ENCODE measurements at regions not wholly inside any gene's neighbourhood (a gene's known extent, or its start where the extent isn't known, plus 50 kb on each side); places are given as distances from the start of the nearest gene placed in this dataset.

DNA sequence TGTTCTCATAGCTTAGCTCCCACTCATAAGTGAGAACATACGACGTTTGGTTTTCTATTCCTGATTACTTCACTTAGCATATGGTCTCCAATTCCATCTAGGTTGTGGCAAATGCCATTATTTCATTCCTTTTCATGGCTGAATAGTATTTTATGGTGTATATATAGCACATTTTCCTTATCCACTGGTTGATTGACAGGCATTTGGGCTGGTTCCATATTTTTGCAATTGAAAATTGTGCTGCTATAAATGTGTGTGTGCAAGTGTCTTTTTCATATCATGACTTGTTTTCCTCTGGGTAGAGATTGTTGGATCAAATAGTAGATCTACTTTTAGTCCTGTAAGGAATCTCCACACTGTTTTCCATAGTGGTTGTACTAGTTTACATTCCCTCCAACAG is 133.0 kb upstream of the TAB2 start:
- no peak for DNase-seq (ENCODE audit: low read depth)

DNA sequence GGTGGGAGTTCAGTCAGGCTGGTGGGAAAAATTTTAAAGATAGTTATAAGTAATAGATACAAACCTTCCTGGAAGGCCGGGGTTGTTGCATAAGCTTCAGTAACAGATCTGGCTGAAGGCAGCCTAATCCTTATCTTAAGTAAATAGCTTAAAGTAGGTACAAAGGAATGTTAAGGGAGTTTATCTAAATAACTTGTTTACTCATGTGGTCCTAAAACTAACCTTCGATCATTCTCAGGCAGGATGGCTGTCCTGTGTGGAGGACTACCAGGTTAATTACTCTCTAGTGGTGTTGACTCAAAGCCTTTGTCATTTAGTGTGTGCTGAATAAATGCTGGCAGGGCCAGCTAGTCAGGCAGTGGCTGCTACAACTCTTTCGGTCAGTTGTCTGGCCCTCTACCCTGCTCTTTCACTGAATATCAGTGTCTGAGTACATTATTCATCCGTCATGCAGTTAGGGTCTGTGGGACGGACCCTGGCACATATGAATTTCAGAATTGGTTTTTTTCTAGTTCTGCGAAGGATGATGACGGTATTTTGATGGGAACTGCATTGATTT is 131.6 kb upstream of the TAB2 start:
- no peak for DNase-seq (ENCODE audit: low read depth)

DNA sequence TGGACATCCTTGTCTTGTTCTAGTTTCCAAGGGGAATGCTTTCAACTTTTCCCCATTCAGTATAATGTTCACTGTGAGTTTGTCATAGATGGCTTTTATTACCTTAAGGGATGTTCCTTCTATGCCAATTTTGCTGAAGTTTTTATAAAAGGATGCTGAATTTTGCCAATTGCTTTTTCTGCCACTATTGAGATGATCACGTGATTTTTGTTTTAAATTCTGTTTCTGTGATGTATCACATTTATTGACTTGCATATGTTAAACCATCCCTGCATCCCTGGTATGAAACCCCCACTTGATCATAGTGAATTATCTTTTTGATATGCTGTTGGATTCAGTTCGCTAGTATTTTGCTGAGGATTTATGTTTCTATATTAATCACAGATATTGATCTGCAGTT is 130.6 kb upstream of the TAB2 start:
- no peak for DNase-seq (ENCODE audit: low read depth)

DNA sequence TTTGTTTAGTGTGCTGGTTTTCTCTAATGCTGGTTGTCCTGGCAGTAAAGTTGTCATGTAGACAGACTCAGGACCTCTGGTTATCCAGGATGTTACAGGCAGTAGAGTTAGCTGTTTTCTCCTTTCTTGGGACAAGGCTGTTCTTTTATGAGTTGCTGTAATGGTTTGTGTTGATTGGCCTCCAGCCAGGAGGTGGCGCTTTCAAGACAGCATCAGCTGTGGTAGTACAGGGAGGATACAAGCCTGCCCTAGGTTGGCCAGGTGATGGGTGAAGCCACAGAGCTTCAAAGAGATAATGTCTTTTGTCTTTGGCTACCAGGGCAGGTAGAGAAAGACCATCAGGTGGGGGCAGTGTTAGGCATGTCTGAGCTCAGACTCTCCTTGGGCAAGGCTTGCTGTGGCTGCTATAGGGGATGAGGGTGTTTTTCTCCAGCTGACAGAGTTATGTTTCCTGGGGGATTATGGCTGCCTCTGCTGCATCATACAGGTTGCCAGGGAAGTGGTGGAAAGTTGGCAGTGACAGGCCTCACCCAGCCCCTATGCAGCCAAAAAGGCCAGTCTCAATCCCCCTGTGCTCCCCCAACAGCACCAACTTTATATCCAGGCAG is 127.2 kb upstream of the TAB2 start:
- no peak for DNase-seq (ENCODE audit: low read depth)

DNA sequence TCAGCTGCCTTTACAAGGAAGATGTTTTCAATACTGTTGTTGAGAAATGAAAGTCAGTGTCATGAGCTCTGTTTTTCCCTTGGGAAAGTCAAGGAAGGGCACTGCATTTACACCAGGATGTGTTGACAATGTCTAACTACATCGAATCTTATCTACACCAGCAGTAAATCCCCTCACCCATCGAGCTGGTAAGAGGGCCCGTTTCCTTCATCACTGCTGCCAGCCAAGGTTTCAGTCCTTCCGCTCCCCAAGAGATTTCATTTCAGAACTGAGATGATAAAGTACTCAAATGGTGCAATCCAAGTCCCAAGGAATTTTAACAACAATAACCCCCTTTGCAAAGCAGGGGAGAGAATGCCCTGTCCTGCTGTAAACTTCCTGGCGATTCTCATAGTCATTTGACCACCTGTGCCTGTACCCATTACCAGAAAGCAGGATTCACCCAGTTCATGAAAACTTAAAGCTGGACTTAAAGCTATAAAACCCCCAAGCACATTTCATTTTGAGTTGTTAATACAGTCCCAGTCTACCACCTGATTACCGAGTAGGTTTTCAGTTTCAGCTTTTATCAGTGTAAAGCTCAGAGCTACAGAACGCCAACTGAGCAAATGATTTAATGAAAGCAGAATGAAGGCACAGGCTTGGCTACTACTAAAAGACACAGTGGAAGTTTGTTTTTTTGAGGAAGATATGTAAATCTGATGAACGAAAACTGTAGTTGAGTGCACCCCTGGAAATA is 122.5 kb upstream of the TAB2 start:
- DNase-seq (ENCODE audit: low read depth): no peak

DNA sequence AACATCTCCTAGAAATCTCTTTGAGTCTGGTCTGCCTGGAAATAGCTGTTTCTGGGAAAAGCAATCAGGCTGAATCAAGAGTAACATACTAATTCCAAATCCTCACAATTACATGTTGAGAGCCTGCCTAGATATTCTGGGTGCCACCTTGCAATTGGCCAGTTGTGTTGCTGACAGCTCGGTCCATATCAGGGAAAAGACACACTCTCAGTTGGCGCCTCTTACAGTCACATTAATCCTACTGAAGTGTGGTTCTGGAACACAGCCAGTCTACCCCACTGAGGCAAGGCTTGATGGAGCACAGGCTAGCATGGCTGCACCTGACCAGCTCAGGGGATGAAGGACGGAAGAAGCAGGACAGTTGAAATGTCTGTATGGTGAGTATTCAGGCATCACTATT is 121.4 kb upstream of the TAB2 start:
- DNase-seq (ENCODE audit: low read depth): no peak

DNA sequence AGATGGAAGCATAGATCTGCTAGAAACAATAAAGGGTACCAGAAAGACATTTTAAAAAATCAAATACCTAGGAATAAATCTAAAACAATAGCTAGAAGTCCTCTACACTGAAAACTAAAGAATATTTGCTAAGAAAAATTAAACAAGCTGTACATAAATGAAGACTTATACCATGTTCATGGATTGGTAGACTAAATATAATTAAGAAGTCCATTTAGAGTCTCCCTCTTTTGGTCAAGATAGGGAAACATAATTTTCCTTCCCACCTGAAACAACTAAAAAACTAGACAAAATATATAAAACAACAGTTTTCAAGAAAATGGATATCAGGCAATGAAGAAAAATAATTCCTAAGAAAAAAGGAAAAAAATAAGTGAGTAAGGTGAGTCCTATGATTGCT is 120.0 kb upstream of the TAB2 start:
- no peak for DNase-seq (ENCODE audit: low read depth)

DNA sequence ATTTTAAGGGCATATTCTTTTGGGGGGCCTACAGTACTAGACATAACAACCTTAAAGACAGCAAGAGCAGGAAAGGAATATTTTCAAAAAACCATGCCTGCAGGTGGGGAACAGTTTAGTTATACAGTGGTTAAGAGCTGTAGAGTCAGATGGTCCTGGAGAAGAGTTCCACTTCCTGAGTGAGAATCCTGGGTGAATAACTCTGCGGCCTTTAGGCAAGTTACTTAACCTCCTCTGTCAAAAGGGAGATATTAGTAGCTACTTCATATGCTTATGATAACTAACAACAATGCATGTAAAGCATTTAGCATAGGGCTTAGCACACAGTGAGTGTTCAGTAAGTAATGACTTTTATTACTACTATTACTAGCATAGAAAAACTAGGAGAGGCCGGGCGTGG is 119.2 kb upstream of the TAB2 start:
- DNase-seq (ENCODE audit: low read depth): no peak

DNA sequence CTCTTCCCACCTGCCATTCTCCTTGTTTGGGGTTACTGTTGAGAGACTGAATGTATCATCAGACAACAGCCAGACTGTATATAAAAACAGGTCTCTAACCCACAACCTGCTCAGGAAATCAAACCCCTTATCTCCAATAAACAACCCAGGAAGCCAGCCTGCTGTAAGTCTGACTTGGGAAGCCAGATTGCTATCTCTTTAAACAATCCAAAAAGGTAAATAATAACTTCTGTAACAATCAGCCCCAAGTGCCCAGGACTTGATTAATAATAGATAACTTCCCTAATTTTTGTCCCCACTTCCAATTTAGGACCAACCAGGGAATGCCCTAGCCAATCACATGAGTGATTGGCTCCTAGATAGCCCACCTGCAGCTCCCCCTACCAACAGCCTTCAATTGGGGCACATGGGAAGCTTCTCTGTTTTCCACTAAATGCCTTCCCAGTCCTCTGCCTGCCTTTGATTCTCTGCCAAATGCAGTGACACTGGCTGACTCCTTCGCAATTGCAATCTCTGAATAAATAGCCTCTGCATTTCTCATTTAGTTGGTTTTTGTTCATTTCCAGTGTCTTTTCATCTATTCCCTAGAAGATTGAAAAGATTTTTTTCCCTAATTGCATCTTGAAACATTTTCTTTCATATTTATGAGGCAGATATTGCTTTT is 117.1 kb upstream of the TAB2 start:
- DNase-seq (ENCODE audit: low read depth): no peak

DNA sequence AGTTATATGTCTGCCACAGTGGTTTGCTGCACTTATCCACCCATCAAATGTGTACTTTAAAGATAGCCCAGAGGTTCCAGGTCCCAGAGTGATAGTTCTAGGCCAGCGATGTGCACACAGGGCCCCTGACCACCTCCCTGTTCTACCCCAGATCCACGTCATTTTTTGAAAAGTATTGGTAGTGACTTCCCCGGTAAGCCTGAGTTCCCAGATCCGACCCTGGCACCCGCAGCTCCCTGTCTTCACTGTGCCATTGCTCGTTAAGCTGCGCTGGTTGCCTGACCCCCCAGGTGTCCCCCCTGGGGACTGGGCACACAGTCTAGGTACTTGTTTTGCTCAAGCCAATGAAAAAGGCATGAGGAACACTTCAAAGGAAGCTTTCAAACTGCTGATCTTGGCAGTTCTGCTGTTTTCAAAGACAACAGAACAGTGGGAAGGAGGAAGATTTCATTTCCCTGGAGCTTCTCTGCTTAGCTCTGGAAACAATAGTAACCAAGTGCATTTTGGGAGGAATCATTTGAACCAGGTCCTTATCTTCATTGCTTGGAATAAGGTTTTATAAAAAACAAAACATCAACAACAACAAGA is 116.3 kb upstream of the TAB2 start:
- no peak for DNase-seq (ENCODE audit: low read depth)

DNA sequence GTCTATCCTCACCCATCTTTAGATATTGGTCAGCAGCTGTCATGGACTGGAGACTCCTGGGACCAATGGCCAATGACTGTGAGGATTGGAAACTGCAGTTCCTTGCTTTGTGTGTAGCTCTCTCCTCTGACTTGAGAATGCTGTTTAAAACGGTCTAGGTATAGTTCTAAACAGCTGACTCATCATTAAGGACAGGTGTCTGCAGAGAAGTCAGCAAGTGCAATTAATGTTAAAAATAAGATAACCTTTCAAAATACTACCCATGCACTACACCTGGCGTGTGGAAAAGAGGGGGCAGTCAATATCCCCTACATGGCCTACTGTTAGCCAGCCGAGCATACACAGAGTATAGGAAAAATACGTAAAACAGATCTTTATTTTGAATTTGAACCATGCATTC is 115.4 kb upstream of the TAB2 start:
- DNase-seq (ENCODE audit: low read depth): no peak

DNA sequence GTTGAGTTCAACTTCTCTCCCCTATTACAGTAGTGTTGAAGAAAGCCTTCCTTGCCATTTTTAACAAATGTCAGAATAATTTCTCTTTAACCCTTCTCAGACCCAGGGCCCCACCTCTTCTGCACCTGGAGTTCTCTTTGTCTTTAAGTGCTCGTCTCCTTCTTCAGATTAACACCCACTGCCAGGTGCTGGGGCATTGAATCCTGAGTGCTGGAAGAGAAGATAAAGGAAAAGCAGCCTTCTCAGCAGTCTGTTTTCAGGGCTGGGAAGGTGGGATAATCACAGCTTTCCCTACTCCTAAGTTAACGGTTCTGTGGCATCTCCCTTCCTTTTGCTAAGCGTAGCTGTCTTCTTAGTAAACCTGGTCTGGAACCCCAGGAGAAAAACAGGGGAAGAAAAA is 114.6 kb upstream of the TAB2 start:
- DNase-seq (ENCODE audit: low read depth): no peak

DNA sequence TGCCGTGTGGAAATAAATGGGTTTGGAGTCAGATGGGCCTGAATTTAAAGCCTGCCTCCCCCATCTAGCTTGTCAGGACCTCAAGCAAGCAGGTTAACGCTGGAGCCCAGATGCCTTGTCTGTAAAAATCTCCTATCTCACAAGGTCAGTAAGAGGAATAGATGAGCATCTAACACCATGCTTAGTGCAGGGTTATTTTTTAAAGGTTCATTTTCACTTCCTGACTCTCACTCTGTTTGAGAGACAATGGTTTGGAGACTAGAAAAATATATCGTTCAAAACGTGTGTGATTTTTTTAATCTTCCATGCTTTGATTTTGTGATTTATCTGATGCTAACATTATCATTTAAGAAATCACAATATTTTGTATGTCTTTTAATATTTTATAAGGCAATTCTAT is 114.0 kb upstream of the TAB2 start:
- DNase-seq (ENCODE audit: low read depth): no peak

DNA sequence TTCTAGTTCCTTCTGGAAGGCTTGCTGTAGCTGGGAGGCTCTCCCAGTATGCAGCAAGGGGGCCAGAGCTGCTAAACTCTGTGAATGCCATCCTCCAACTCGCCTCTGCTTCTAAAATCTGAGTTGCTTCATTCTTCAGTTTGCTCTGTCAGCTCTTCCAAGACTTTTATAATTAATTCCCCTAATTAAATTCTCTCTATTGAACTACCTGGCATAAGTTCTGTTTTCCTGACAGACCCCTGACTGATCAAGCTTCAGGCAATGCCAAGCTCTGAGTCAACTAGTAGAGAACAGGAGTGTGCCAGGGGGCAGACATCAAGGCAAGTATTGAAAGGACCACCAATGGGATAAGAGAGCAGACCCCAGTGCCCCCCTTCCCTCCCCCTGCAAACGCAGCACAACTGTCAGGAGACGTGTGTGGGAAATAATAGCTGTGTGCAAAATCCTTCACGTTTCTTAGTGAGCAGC is 109.3 kb upstream of the TAB2 start:
- DNase-seq (ENCODE audit: low read depth): no peak

DNA sequence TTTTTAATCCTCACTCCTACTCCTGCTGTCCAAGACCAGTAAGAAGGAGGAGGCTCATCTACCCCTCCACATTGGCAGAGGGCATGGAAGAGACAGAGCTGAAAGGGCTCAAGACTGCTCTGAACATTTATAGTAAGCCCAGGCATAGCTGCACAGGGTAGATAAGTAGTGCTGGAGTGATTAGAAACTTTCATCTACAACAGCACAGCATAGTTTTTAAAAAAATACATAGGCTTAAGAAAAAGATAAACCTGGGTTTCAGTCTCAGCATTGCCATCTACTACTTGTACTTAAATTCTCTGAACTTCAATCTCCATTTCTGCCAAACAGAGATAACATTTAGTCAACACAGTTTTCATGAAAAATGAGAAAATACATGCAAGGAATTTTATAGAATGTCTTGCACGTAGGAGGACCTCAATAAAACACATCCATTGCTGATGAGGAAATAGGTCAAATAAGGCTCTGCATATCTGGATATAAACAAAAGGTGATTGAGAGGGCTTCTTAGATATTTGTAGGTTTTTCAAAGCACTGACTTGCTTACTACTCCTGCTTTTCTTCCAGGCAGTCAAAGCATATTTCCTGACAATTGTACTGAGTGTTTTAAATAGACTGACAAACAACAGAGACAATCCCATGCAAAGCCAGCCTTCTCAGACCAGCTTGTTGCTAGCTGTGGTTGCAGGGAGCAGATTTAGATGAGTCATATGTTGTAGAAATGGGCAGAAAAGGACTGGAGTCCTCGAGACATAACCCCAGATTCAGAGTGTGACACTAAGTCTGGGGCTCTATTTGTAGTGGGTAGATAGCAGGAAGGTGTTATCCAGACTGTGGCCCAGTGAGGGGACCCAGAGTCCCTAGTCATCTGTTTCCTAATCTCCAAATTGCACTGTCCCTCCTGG is 107.4 kb upstream of the TAB2 start:
- no peak for DNase-seq (ENCODE audit: low read depth)

DNA sequence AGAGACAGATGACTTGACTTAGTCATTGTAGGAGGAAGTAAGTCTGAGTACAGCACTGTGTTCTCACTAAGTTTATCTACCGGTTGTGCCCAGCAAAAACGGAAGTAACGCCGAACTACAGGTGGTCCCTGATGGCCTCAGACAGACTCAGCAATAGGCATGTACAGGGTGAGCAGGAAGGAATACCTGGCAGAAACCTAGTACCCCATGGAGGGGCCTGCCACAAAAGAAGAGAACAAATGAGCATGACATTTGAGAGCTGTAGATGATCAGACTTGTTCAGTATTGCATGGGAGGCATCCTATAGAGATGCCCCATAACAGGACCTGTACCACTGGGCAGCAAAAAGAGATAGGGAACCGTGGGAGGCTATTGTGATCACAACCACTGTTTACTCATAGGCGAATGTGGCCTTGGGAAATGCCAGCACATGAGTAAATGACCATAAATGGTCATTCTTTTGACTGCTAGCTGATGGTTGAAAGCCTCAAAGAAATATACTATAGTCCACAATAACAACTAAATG is 106.4 kb upstream of the TAB2 start:
- DNase-seq (ENCODE audit: low read depth): no peak

DNA sequence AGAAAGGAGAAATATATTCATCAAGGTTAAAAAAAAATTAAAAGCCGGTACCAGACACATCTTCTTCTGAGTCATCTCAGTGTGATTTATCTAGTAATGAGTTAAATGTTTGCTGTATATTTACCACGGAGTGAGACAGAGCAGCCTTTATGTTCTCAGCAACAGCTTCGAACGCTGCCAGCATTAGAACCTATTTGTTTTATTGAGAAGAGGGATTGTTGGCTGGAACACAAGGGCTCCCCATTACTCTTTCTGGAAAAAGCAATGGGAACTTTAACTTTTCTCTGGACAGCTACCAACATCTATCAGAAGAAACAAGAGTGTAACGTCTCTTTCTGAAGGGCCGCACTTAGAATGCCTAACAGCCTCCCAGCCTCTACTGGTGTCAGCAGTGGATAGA is 105.3 kb upstream of the TAB2 start:
- DNase-seq (ENCODE audit: low read depth): no peak

DNA sequence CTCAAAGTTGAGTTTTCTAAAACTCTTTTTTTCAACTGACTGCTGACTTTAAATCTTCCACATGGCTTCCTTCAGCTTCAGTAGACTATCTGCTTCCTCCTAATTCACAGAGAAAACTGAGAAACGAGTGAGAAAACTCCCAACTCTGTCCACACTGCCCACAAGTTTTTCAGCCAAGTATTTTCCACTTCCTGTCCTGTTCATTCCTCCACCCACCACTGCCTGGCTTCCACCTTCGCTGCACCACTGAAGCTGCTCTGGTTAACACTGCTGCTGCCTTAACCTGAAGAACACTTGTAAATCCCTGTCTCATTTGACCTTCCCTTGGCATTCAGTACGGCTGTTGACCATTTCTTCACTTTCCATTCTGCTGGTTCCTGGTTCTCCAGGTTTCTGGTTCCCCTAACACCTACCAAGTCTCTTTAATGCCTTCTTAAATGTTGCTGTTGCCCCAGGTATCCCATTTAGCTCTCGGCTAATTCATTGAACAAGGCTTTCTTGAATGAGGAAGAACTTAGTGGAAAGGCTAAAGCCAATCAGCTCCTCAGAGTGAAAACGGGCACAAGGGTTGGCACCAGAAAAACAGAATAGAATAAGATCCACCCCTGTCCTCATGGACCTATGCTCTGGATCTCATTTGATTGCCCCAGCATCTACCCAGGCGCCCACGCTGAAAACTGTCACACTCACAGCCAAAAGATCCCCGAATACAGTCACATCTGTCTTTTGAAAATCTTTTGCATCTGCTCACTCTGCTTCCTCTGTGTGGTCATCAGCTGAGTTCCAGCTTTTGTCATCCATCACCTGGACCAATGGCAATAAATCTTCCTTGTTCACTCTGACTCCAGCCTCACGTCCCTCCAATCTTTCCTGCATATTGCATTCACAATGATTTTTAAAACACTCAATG is 104.4 kb upstream of the TAB2 start:
- DNase-seq (ENCODE audit: low read depth): no peak

DNA sequence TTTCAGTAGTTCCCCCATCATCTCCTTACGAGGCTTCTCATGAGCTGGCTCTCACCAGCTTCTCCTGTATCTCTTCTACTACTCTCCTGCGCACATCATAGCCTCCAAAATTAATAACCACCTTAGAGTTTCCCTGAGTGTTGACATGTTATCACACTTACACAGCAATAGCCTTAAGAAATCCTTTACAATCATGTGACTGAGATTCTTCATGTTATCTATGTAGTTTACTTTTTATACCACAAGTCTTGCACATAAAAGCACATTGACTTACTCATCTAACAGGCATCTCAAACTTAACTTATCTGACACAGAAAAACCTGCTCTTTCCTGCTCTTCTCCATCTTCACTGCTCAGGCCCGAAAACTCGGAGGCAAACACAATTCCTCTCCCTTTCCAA is 103.7 kb upstream of the TAB2 start:
- no peak for DNase-seq (ENCODE audit: low read depth)

DNA sequence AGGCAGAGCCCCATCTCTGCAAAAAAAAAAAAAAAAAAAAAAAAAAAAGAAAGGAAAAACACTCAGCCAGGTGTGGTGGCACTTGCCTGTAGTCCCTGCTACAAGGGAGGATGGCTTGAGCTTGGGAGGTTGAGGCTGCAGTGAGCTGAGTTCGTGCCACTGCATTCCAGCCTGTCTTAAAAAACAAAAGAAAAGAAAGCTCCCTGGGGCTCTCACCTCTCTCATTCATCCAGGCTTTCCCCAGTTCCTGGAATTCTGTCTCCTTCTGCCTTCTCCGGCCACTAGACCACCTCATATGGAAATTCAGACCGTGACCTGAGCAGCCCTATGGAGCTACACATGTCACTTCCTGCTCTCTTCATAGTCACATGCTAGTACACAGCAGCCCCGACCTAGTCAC is 101.1 kb upstream of the TAB2 start:
- DNase-seq (ENCODE audit: low read depth): no peak

All from non-pigmented ciliary epithelial cell (primary cell).